Smooth muscle cell (in vitro differentiated cells): ENCODE measurements at regions not wholly inside any gene's neighbourhood (a gene's known extent, or its start where the extent isn't known, plus 50 kb on each side); places are given as distances from the start of the nearest gene placed in this dataset.

Source experiments
- DNase-seq: peaks from one replicate; lab custom pipeline; 2025; ENCODE audit not compliant: unreplicated experiment; lab: John Stamatoyannopoulos, UW
- H2AFZ ChIP-seq: fragments of 200-600 bp; sonication (generic); 2 replicates; pipeline ENCODE4 v1.6.0; 2016; ENCODE audit warnings: antibody characterized with exemption, low read depth, mild to moderate bottlenecking
- H3F3A ChIP-seq: fragments of 200-600 bp; sonication (generic); 2 replicates; pipeline ENCODE4 v1.6.0; 2017; ENCODE audit warnings: antibody characterized with exemption, low read depth
- H3K27ac ChIP-seq: fragments of 200-600 bp; sonication (generic); 2 replicates; pipeline ENCODE4 v1.5.1; 2016; ENCODE audit warnings: low read depth, mild to moderate bottlenecking
- H3K27me3 ChIP-seq: fragments of 200-600 bp; sonication (generic); 2 replicates; pipeline ENCODE4 v1.6.1; 2016; ENCODE audit warnings: low read depth, mild to moderate bottlenecking
- H3K36me3 ChIP-seq: fragments of 200-600 bp; sonication (generic); 2 replicates; pipeline ENCODE4 v1.5.1; 2016; ENCODE audit warnings: low read depth
- H3K4me1 ChIP-seq: fragments of 200-600 bp; sonication (generic); 2 replicates; pipeline ENCODE4 v1.5.1; 2016; ENCODE audit warnings: low read depth
- H3K4me2 ChIP-seq: fragments of 200-600 bp; sonication (generic); 2 replicates; pipeline ENCODE4 v1.6.0; 2016; ENCODE audit warnings: mild to moderate bottlenecking
- H3K4me3 ChIP-seq: fragments of 200-600 bp; sonication (generic); 2 replicates; pipeline ENCODE4 v1.5.1; 2016; ENCODE audit warnings: mild to moderate bottlenecking
- H3K79me2 ChIP-seq: fragments of 200-600 bp; sonication (generic); 2 replicates; pipeline ENCODE4 v1.6.0; 2016; ENCODE audit warnings: low read depth, mild to moderate bottlenecking
- H3K9ac ChIP-seq: fragments of 200-600 bp; sonication (generic); 2 replicates; pipeline ENCODE4 v1.6.0; 2016; ENCODE audit warnings: low read depth
- H3K9me3 ChIP-seq: fragments of 200-600 bp; sonication (generic); replicated peaks from 2 replicates; pipeline ENCODE4 v1.5.1; 2016; ENCODE audit warnings: low read depth
- H4K20me1 ChIP-seq: fragments of 200-600 bp; sonication (generic); 2 replicates; pipeline ENCODE4 v1.6.0; 2016; ENCODE audit warnings: low read depth
- WGBS: methylation state at CpG from one replicate; pipeline ENCODE4 v1.1.7; 2016; ENCODE audit warnings: low lambda C conversion rate; 5-methylcytosine and 5-hydroxymethylcytosine counted together
- TF ChIP-seq, protein P1 (sequence below): fragments of 200-600 bp; sonication (generic); IDR thresholded peaks from 2 replicates; pipeline ENCODE4 v1.5.1; 2017; ENCODE audit warnings: borderline replicate concordance, mild to moderate bottlenecking, antibody characterized with exemption; ENCODE audit not compliant: insufficient read depth, poor library complexity, severe bottlenecking

DNA sequence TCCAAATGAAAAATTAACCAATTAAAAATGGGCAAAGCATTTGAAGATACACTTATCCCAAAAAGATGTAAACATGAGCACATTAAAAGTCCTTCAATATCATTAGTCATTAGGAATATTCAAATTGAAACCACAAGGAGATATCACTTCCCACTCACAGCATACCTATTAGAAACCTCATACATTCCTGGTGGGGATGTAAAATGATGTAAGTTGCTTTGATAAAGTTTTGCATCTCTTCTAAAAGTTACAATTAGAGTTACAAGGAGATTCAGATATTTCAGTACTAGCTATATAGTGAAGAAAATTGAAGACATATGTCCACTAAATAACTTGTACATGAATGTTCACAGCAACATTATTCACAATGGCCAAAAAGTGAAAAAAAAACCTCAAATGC lies 1109.3 kb upstream of the LCORL start:
- H4K20me1 ChIP-seq, result no peaks in the 10 kb centered on the region
- no peaks in the 10 kb centered on the region for H3F3A ChIP-seq
- no peaks in the 10 kb centered on the region for H3K4me1 ChIP-seq
- H3K9ac ChIP-seq, result no peak overlapping the region
- H3K4me3 ChIP-seq, result no peak overlapping the region
- peak overlapping the region; percentile 32 for H3K27ac ChIP-seq
- no peak for DNase-seq
- H3K79me2 ChIP-seq, result no peaks in the 10 kb centered on the region
- no peaks in the 10 kb centered on the region for H3K27me3 ChIP-seq
- H3K4me2 ChIP-seq, result peak overlapping the region; percentile 33
- H3K9me3 ChIP-seq, result no peaks in the 10 kb centered on the region
- H2AFZ ChIP-seq, result no peak overlapping the region
- TF ChIP-seq, protein P1, sequence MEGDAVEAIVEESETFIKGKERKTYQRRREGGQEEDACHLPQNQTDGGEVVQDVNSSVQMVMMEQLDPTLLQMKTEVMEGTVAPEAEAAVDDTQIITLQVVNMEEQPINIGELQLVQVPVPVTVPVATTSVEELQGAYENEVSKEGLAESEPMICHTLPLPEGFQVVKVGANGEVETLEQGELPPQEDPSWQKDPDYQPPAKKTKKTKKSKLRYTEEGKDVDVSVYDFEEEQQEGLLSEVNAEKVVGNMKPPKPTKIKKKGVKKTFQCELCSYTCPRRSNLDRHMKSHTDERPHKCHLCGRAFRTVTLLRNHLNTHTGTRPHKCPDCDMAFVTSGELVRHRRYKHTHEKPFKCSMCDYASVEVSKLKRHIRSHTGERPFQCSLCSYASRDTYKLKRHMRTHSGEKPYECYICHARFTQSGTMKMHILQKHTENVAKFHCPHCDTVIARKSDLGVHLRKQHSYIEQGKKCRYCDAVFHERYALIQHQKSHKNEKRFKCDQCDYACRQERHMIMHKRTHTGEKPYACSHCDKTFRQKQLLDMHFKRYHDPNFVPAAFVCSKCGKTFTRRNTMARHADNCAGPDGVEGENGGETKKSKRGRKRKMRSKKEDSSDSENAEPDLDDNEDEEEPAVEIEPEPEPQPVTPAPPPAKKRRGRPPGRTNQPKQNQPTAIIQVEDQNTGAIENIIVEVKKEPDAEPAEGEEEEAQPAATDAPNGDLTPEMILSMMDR, result no peak
- H3K36me3 ChIP-seq, result no peaks in the 10 kb centered on the region

GRCh38 chr4:19128176-19128575 lies 1106.6 kb upstream of the LCORL start:
- Histone ChIP-seq H3K36me3 (no peaks in the 10 kb centered on the region), H3K4me1 (no peaks in the 10 kb centered on the region), H3K9me3 (no peaks in the 10 kb centered on the region), H3K27ac (no peak overlapping the region), H3K9ac (no peak overlapping the region), H3K4me3 (no peak overlapping the region), H4K20me1 (no peaks in the 10 kb centered on the region), H3K79me2 (no peaks in the 10 kb centered on the region), H2AFZ (no peak overlapping the region), H3F3A (no peaks in the 10 kb centered on the region), H3K4me2 (no peak overlapping the region), H3K27me3 (no peaks in the 10 kb centered on the region)
- no peak for DNase-seq
- WGBS, result 95% methylated on average over 1 of the region's 1 CpG
- TF ChIP-seq, protein P1, result no peak

- Histone ChIP-seq H3K36me3 (no peaks in the 10 kb centered on the region), H3K27ac (no peak overlapping the region), H2AFZ (no peak overlapping the region), H3K4me2 (no peak overlapping the region), H3K9ac (no peak overlapping the region), H3K27me3 (no peaks in the 10 kb centered on the region), H3F3A (no peaks in the 10 kb centered on the region), H4K20me1 (no peaks in the 10 kb centered on the region), H3K79me2 (no peaks in the 10 kb centered on the region), H3K4me3 (no peak overlapping the region), H3K9me3 (no peaks in the 10 kb centered on the region), H3K4me1 (no peaks in the 10 kb centered on the region)
- TF ChIP-seq, protein P1, result no peak
- DNase-seq, result no peak
- 91% methylated on average over 4 of the region's 4 CpGs for WGBS
These were observed 1105.3 kb upstream of the LCORL start for GRCh38 chr4:19126903-19127302.

DNA sequence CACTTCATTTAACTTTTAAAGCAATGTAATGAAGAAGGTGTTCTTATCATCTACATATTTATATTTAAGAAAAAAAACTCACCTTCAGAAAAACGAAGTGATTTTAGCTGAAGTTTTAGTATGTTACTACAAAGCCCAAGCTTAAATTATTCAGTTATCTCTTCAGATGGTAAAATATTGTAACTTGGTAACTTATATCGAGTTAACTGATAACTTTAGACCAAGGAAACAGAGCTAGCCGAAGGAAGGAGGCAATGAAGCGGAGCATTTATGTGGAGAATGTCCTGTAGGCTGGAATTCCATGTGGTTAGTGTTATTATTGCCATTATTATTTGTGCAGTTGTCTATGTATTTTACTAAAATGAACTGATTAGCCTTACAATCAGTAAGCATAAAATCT lies 1102.1 kb upstream of the LCORL start:
- no peaks in the 10 kb centered on the region for H3K79me2 ChIP-seq
- no peaks in the 10 kb centered on the region for H4K20me1 ChIP-seq
- H3K36me3 ChIP-seq, result no peaks in the 10 kb centered on the region
- no peak overlapping the region for H3K4me3 ChIP-seq
- H3K9me3 ChIP-seq, result no peaks in the 10 kb centered on the region
- 94% methylated on average over 4 of the region's 4 CpGs for WGBS
- no peak overlapping the region for H3K9ac ChIP-seq
- no peaks in the 10 kb centered on the region for H3K4me1 ChIP-seq
- TF ChIP-seq, protein P1, result no peak
- no peak overlapping the region for H3K4me2 ChIP-seq
- DNase-seq, result no peak
- H2AFZ ChIP-seq, result no peak overlapping the region
- no peaks in the 10 kb centered on the region for H3F3A ChIP-seq
- H3K27me3 ChIP-seq, result no peaks in the 10 kb centered on the region
- no peak overlapping the region for H3K27ac ChIP-seq
